ENCODE measurements at regions not wholly inside any gene's neighbourhood (a gene's known extent, or its start where the extent isn't known, plus 50 kb on each side); places are given as distances from the start of the nearest gene placed in this dataset.

GRCh38 chr1:60427701-60428100 is 354.1 kb upstream of the C1orf87 start:
- H3K4me1 ChIP-seq (ENCODE audit: control insufficient read depth, extremely low read depth, insufficient read depth, low read length): no peaks in the 10 kb centered on the region
- H3K9ac ChIP-seq (ENCODE audit: control insufficient read depth, extremely low read depth, insufficient read depth, low read length): no peak overlapping the region
- H2AFZ ChIP-seq (ENCODE audit: control insufficient read depth, low read length): no peak overlapping the region
- no peak overlapping the region for H3K4me2 ChIP-seq (ENCODE audit: control insufficient read depth, extremely low read depth, insufficient read depth, low read depth, low read length)
- no peaks in the 10 kb centered on the region for H4K20me1 ChIP-seq (ENCODE audit: control insufficient read depth, extremely low read depth, insufficient read depth, low read length)
- no peak for TF ChIP-seq CTCF (optimal IDR thresholded peaks at IDR 0.05 in 1 of 3, IDR thresholded peaks at IDR 0.05 in 1 of 3, conservative IDR thresholded peaks at IDR 0.05 in 1 of 3; ENCODE audit: extremely low read depth in 1 of 3, insufficient read depth in 2 of 3, low read length in 3 of 3)
- no peak overlapping the region for H3K4me3 ChIP-seq (ENCODE audit: control insufficient read depth in 2 of 3, extremely low read depth in 1 of 3, insufficient read depth in 2 of 3, low read depth in 1 of 3, low read length in 3 of 3)
- H3K9me3 ChIP-seq (ENCODE audit: control insufficient read depth, low read depth, low read length): no peaks in the 10 kb centered on the region
- no peak overlapping the region for H3K27ac ChIP-seq (ENCODE audit: control insufficient read depth, insufficient read depth, low read length)
- H3K36me3 ChIP-seq (ENCODE audit: control insufficient read depth in 2 of 2, extremely low read depth in 1 of 2, insufficient read depth in 2 of 2, low read length in 2 of 2): no peaks in the 10 kb centered on the region
- no peaks in the 10 kb centered on the region for H3K79me2 ChIP-seq (ENCODE audit: control insufficient read depth, insufficient read depth, low read length)
- dilution Hi-C loops (cut with MboI; ENCODE audit: extremely low pct_ligation_motif_present, low sequenced_read_pairs): no loop called here
- no peaks in the 10 kb centered on the region for H3K9me1 ChIP-seq (ENCODE audit: control insufficient read depth, extremely low read depth, insufficient read depth, low read length)
- H3K27me3 ChIP-seq (ENCODE audit: control insufficient read depth, extremely low read depth, insufficient read depth, low read length): no peaks in the 10 kb centered on the region
- FAIRE-seq: no peak
- DNase-seq (ENCODE audit: low read depth, low spot score): no peak

GRCh38 chr1:60427194-60427593 is 353.6 kb upstream of the C1orf87 start:
- Histone ChIP-seq H3K9me3 (ENCODE audit: control insufficient read depth, low read depth, low read length) (no peaks in the 10 kb centered on the region), H3K9me1 (ENCODE audit: control insufficient read depth, extremely low read depth, insufficient read depth, low read length) (no peaks in the 10 kb centered on the region), H3K4me1 (ENCODE audit: control insufficient read depth, extremely low read depth, insufficient read depth, low read length) (no peaks in the 10 kb centered on the region), H3K27ac (ENCODE audit: control insufficient read depth, insufficient read depth, low read length) (no peak overlapping the region), H2AFZ (ENCODE audit: control insufficient read depth, low read length) (no peak overlapping the region), H3K4me2 (ENCODE audit: control insufficient read depth, extremely low read depth, insufficient read depth, low read depth, low read length) (no peak overlapping the region), H3K36me3 (ENCODE audit: control insufficient read depth in 2 of 2, extremely low read depth in 1 of 2, insufficient read depth in 2 of 2, low read length in 2 of 2) (no peaks in the 10 kb centered on the region), H3K4me3 (ENCODE audit: control insufficient read depth in 2 of 3, extremely low read depth in 1 of 3, insufficient read depth in 2 of 3, low read depth in 1 of 3, low read length in 3 of 3) (no peak overlapping the region), H3K27me3 (ENCODE audit: control insufficient read depth, extremely low read depth, insufficient read depth, low read length) (no peaks in the 10 kb centered on the region), H3K9ac (ENCODE audit: control insufficient read depth, extremely low read depth, insufficient read depth, low read length) (no peak overlapping the region), H3K79me2 (ENCODE audit: control insufficient read depth, insufficient read depth, low read length) (no peaks in the 10 kb centered on the region), H4K20me1 (ENCODE audit: control insufficient read depth, extremely low read depth, insufficient read depth, low read length) (no peaks in the 10 kb centered on the region)
- FAIRE-seq: no peak
- dilution Hi-C loops (cut with MboI; ENCODE audit: extremely low pct_ligation_motif_present, low sequenced_read_pairs): no loop called here
- no peak for DNase-seq (ENCODE audit: low read depth, low spot score)
- TF ChIP-seq EZH2 (IDR thresholded peaks at IDR 0.05; ENCODE audit: low read length): no peak
- no peak for TF ChIP-seq CTCF (optimal IDR thresholded peaks at IDR 0.05 in 1 of 3, IDR thresholded peaks at IDR 0.05 in 1 of 3, conservative IDR thresholded peaks at IDR 0.05 in 1 of 3; ENCODE audit: extremely low read depth in 1 of 3, insufficient read depth in 2 of 3, low read length in 3 of 3)

Data from keratinocyte (primary cell).